PC-3 (cell line): ENCODE measurements at regions not wholly inside any gene's neighbourhood (a gene's known extent, or its start where the extent isn't known, plus 50 kb on each side); places are given as distances from the start of the nearest gene placed in this dataset.
"Not testable (repeated sequence)": the region's sequence is repeated elsewhere in the genome, so short reads cannot be mapped to it uniquely, and the experiment has no call there.

Experiments
- ATAC-seq: fragments of 200-7000 bp; cut with Tn5 transposase; 2 replicates; pipeline ENCODE4 v1.9.1; 2020; ENCODE audit warnings: mild to moderate bottlenecking, moderate library complexity
- BruUV-seq: library from RNA; stranded (reverse); fragments of 400-500 nt; replicated peaks from 2 replicates; lab custom pipeline; 2021; lab: Mats Ljungman, UMichigan
- CTCF ChIA-PET: fragments of 300-600 bp; sonication (Branson Sonifier 250); formaldehyde crosslinking; loops from one replicate; lab custom pipeline; 2022; ENCODE audit warnings: antibody characterized with exemption; lab: Charles Lee
- POLR2A ChIA-PET: fragments of 300-600 bp; sonication (Branson Sonifier 250); formaldehyde crosslinking; loops from one replicate; lab custom pipeline; 2022; ENCODE audit warnings: antibody characterized with exemption; ENCODE audit not compliant: unreplicated experiment; lab: Charles Lee
- DNase-seq: peaks from one replicate; pipeline ENCODE4 v3.0.0-alpha.2; 2015
- H2AFZ ChIP-seq: fragments of 300-600 bp; sonication (generic); 2 replicates; pipeline ENCODE4 v1.6.0; 2016; ENCODE audit warnings: antibody characterized with exemption, low read length
- H3F3A ChIP-seq: fragments of 300-600 bp; sonication (generic); one replicate; pipeline ENCODE4 v1.6.0; 2017; ENCODE audit warnings: antibody characterized with exemption, low read length, control low read depth, mild to moderate bottlenecking; ENCODE audit not compliant: unreplicated experiment
- H3K27ac ChIP-seq: fragments of 300-600 bp; sonication (generic); 2 replicates; pipeline ENCODE4 v1.5.1; 2016; ENCODE audit warnings: mild to moderate bottlenecking, low read length
- H3K27me3 ChIP-seq: fragments of 300-600 bp; sonication (generic); 2 replicates; pipeline ENCODE4 v1.6.1; 2016; ENCODE audit warnings: low read length, mixed read lengths
- H3K36me3 ChIP-seq: fragments of 300-600 bp; sonication (generic); 2 replicates; pipeline ENCODE4 v1.6.1; 2016; ENCODE audit warnings: low read depth, mixed run types, low read length, mixed read lengths
- H3K4me1 ChIP-seq: fragments of 300-600 bp; sonication (generic); 2 replicates; pipeline ENCODE4 v1.5.1; 2016; ENCODE audit warnings: low read length; ENCODE audit not compliant: insufficient read depth
- H3K4me2 ChIP-seq: fragments of 300-600 bp; sonication (generic); 2 replicates; pipeline ENCODE4 v1.6.0; 2016; ENCODE audit warnings: low read length
- H3K4me3 ChIP-seq: fragments of 300-600 bp; sonication (generic); 2 replicates; pipeline ENCODE4 v1.5.1; 2016; ENCODE audit warnings: mild to moderate bottlenecking, low read length, mixed read lengths
- H3K79me2 ChIP-seq: fragments of 300-600 bp; sonication (generic); 2 replicates; pipeline ENCODE4 v1.6.1; 2017; ENCODE audit warnings: low read length, mixed read lengths
- H3K9ac ChIP-seq: fragments of 300-600 bp; sonication (generic); 2 replicates; pipeline ENCODE4 v1.6.0; 2016; ENCODE audit warnings: mild to moderate bottlenecking, low read length
- H3K9me2 ChIP-seq: fragments of 300-600 bp; sonication (generic); replicated peaks from 2 replicates; pipeline ENCODE4 v1.6.1; 2016; ENCODE audit warnings: mixed run types, low read length, mixed read lengths
- H3K9me3 ChIP-seq: fragments of 300-600 bp; sonication (generic); 2 replicates; pipeline ENCODE4 v1.6.1; 2016; ENCODE audit warnings: low read length, mixed read lengths
- H4K20me1 ChIP-seq: fragments of 300-600 bp; sonication (generic); 2 replicates; pipeline ENCODE4 v1.6.1; 2016; ENCODE audit warnings: low read length, mixed read lengths
- CTCF ChIP-seq: fragments of 300-600 bp; sonication (generic); conservative IDR thresholded peaks from 2 replicates; pipeline ENCODE4 v1.5.1; 2017; ENCODE audit warnings: antibody characterized with exemption, low read depth, mild to moderate bottlenecking, low read length
- EZH2 ChIP-seq: fragments of 300-600 bp; sonication (generic); IDR thresholded peaks from one replicate; pipeline ENCODE4 v1.6.1; 2017; ENCODE audit warnings: antibody characterized with exemption, mild to moderate bottlenecking, low read length; ENCODE audit not compliant: unreplicated experiment
- EZH2phosphoT487 ChIP-seq: fragments of 300-600 bp; sonication (generic); IDR thresholded peaks from 2 replicates; pipeline ENCODE4 v1.6.1; 2018; ENCODE audit warnings: mild to moderate bottlenecking, antibody characterized with exemption, low read length, borderline replicate concordance
- intact Hi-C: fragments of 100-400 bp; cut with micrococcal nuclease; formaldehyde crosslinking; loops from 2 replicates; pipeline ENCODE4 v1.9.0; 2023

GRCh38 chr5:62776592-62776991, 198.0 kb downstream of the LRRC70 start:
- BruUV-seq, CTCF ChIA-PET, H3K9me2 ChIP-seq, H4K20me1 ChIP-seq, ATAC-seq, DNase-seq, H3K36me3 ChIP-seq, H3K4me3 ChIP-seq, H3K4me2 ChIP-seq, H3K27ac ChIP-seq, H3K9me3 ChIP-seq, H3K9ac ChIP-seq, H3K79me2 ChIP-seq, H2AFZ ChIP-seq, H3K4me1 ChIP-seq, POLR2A ChIA-PET, H3F3A ChIP-seq, H3K27me3 ChIP-seq: not testable (repeated sequence)
- intact Hi-C loops = loop anchor here (5.0 kb wide), 1 partner anchor 334 kb away; no protein-coding TSS in a partner anchor

- Histone ChIP-seq H3K27me3 (0 out of 2 replicates have a peak, but pooled peaks cover 3% of the 10 kb centered on the region), H4K20me1 (no peaks in the 10 kb centered on the region), H3K9ac (no peak overlapping the region), H3F3A (no peaks in the 10 kb centered on the region), H3K36me3 (no peaks in the 10 kb centered on the region), H3K27ac (no peak overlapping the region), H3K9me3 (no peaks in the 10 kb centered on the region), H2AFZ (no peak overlapping the region), H3K79me2 (no peaks in the 10 kb centered on the region), H3K9me2 (no peaks in the 10 kb centered on the region), H3K4me3 (no peak overlapping the region), H3K4me2 (no peak overlapping the region), H3K4me1 (no peaks in the 10 kb centered on the region)
- ChIA-PET POLR2A (no interaction called here), CTCF (no interaction called here)
- ATAC-seq (no peak), DNase-seq (no peak)
- no TSS peak for BruUV-seq
- intact Hi-C loops = no loop called here
- TF ChIP-seq EZH2phosphoT487 (no peak), CTCF (no peak), EZH2 (no peak)
Measured at GRCh38 chr5:62773460-62773859, 194.8 kb downstream of the LRRC70 start.

GRCh38 chr5:62771341-62771740, 192.7 kb downstream of the LRRC70 start:
- POLR2A ChIA-PET = no interaction called here
- Histone ChIP-seq H3K9ac (no peak overlapping the region), H3K4me2 (no peak overlapping the region), H4K20me1 (no peaks in the 10 kb centered on the region), H3K27ac (no peak overlapping the region), H3K9me2 (no peaks in the 10 kb centered on the region), H3K4me3 (no peak overlapping the region), H3F3A (no peaks in the 10 kb centered on the region), H3K79me2 (no peaks in the 10 kb centered on the region), H2AFZ (no peak overlapping the region), H3K36me3 (no peaks in the 10 kb centered on the region), H3K27me3 (0 out of 2 replicates have a peak, but pooled peaks cover 3% of the 10 kb centered on the region), H3K4me1 (no peaks in the 10 kb centered on the region), H3K9me3 (no peaks in the 10 kb centered on the region)
- BruUV-seq = no TSS peak
- ATAC-seq (no peak), DNase-seq (no peak)
- TF ChIP-seq EZH2phosphoT487 = no peak
- no peak for TF ChIP-seq CTCF
- TF ChIP-seq EZH2 = no peak
- intact Hi-C loops = no loop called here
- CTCF ChIA-PET = no interaction called here
